ENCODE measurements at regions not wholly inside any gene's neighbourhood (a gene's known extent, or its start where the extent isn't known, plus 50 kb on each side); places are given as distances from the start of the nearest gene placed in this dataset.

GRCh38 chr2:165033402-165033801 lies 78.1 kb upstream of the SLC38A11 start:
- Histone ChIP-seq H3K18ac (ENCODE audit: low read depth in 1 of 2, low read length in 2 of 2) (no peak overlapping the region), H3K36me3 (ENCODE audit: control insufficient read depth in 1 of 2, insufficient read depth in 2 of 2, low read depth in 1 of 2, low read length in 2 of 2) (no peaks in the 10 kb centered on the region), H3K4me3 (ENCODE audit: insufficient read depth in 1 of 2, low read depth in 1 of 2, low read length in 2 of 2) (no peak overlapping the region), H3K27ac (ENCODE audit: low read length, poor library complexity, severe bottlenecking) (no peak overlapping the region), H2BK5ac (ENCODE audit: low read depth, low read length, poor library complexity, severe bottlenecking) (no peak overlapping the region), H3K4me1 (ENCODE audit: control insufficient read depth, insufficient read depth, low read depth, low read length) (no peaks in the 10 kb centered on the region), H3K4me2 (ENCODE audit: low read length, poor library complexity, severe bottlenecking) (no peak overlapping the region), H2AK5ac (ENCODE audit: low read length, severe bottlenecking) (no peak overlapping the region), H3K9ac (ENCODE audit: low read length) (no peak overlapping the region), H3K4ac (ENCODE audit: low read depth in 1 of 2, low read length in 2 of 2) (no peak overlapping the region), H3K14ac (ENCODE audit: low read length in 2 of 2) (no peak overlapping the region), H4K91ac (ENCODE audit: low read length) (no peak overlapping the region), H4K8ac (ENCODE audit: low read length) (no peak overlapping the region), H2BK15ac (ENCODE audit: low read depth, poor library complexity, severe bottlenecking) (no peak overlapping the region), H3K79me1 (replicated peaks; ENCODE audit: low read length, poor library complexity, severe bottlenecking) (no peaks in the 10 kb centered on the region), H3K9me3 (ENCODE audit: control insufficient read depth, low read length) (no peaks in the 10 kb centered on the region), H2AFZ (ENCODE audit: low read depth, low read length) (no peak overlapping the region), H3K23ac (ENCODE audit: low read length in 2 of 2) (no peak overlapping the region), H3K27me3 (ENCODE audit: control insufficient read depth in 1 of 2, insufficient read depth in 1 of 2, low read length in 2 of 2) (no peaks in the 10 kb centered on the region), H2BK12ac (ENCODE audit: low read length in 2 of 2) (no peak overlapping the region), H2BK120ac (ENCODE audit: low read depth, low read length) (no peak overlapping the region)
- WGBS = 100% methylated on average over 1 of the region's 2 CpGs
- no peak for DNase-seq

GRCh38 chr2:165032559-165032958 lies 77.2 kb upstream of the SLC38A11 start:
- Histone ChIP-seq H3K79me1 (replicated peaks; ENCODE audit: low read length, poor library complexity, severe bottlenecking) (no peaks in the 10 kb centered on the region), H2AFZ (ENCODE audit: low read depth, low read length) (no peak overlapping the region), H4K91ac (ENCODE audit: low read length) (no peak overlapping the region), H3K14ac (ENCODE audit: low read length in 2 of 2) (no peak overlapping the region), H3K4me1 (ENCODE audit: control insufficient read depth, insufficient read depth, low read depth, low read length) (no peaks in the 10 kb centered on the region), H2BK120ac (ENCODE audit: low read depth, low read length) (no peak overlapping the region), H4K8ac (ENCODE audit: low read length) (no peak overlapping the region), H3K23ac (ENCODE audit: low read length in 2 of 2) (no peak overlapping the region), H3K27ac (ENCODE audit: low read length, poor library complexity, severe bottlenecking) (no peak overlapping the region), H3K9me3 (ENCODE audit: control insufficient read depth, low read length) (no peaks in the 10 kb centered on the region), H3K4me2 (ENCODE audit: low read length, poor library complexity, severe bottlenecking) (no peak overlapping the region), H3K4ac (ENCODE audit: low read depth in 1 of 2, low read length in 2 of 2) (no peak overlapping the region), H3K18ac (ENCODE audit: low read depth in 1 of 2, low read length in 2 of 2) (no peak overlapping the region), H2BK5ac (ENCODE audit: low read depth, low read length, poor library complexity, severe bottlenecking) (no peak overlapping the region), H3K4me3 (ENCODE audit: insufficient read depth in 1 of 2, low read depth in 1 of 2, low read length in 2 of 2) (no peak overlapping the region), H3K27me3 (ENCODE audit: control insufficient read depth in 1 of 2, insufficient read depth in 1 of 2, low read length in 2 of 2) (no peaks in the 10 kb centered on the region), H2BK12ac (ENCODE audit: low read length in 2 of 2) (no peak overlapping the region), H2AK5ac (ENCODE audit: low read length, severe bottlenecking) (no peak overlapping the region), H2BK15ac (ENCODE audit: low read depth, poor library complexity, severe bottlenecking) (no peak overlapping the region), H3K36me3 (ENCODE audit: control insufficient read depth in 1 of 2, insufficient read depth in 2 of 2, low read depth in 1 of 2, low read length in 2 of 2) (no peaks in the 10 kb centered on the region), H3K9ac (ENCODE audit: low read length) (no peak overlapping the region)
- DNase-seq = no peak
- WGBS = 70% methylated on average over 2 of the region's 2 CpGs

- Histone ChIP-seq H2BK5ac (ENCODE audit: low read depth, low read length, poor library complexity, severe bottlenecking) (no peak overlapping the region), H3K4me3 (ENCODE audit: insufficient read depth in 1 of 2, low read depth in 1 of 2, low read length in 2 of 2) (no peak overlapping the region), H2AFZ (ENCODE audit: low read depth, low read length) (no peak overlapping the region), H3K4me1 (ENCODE audit: control insufficient read depth, insufficient read depth, low read depth, low read length) (no peaks in the 10 kb centered on the region), H3K23ac (ENCODE audit: low read length in 2 of 2) (no peak overlapping the region), H3K27me3 (ENCODE audit: control insufficient read depth in 1 of 2, insufficient read depth in 1 of 2, low read length in 2 of 2) (no peaks in the 10 kb centered on the region), H3K4me2 (ENCODE audit: low read length, poor library complexity, severe bottlenecking) (no peak overlapping the region), H3K9ac (ENCODE audit: low read length) (no peak overlapping the region), H2BK12ac (ENCODE audit: low read length in 2 of 2) (no peak overlapping the region), H3K18ac (ENCODE audit: low read depth in 1 of 2, low read length in 2 of 2) (no peak overlapping the region), H2BK120ac (ENCODE audit: low read depth, low read length) (no peak overlapping the region), H4K8ac (ENCODE audit: low read length) (no peak overlapping the region), H3K14ac (ENCODE audit: low read length in 2 of 2) (no peak overlapping the region), H3K36me3 (ENCODE audit: control insufficient read depth in 1 of 2, insufficient read depth in 2 of 2, low read depth in 1 of 2, low read length in 2 of 2) (no peaks in the 10 kb centered on the region), H3K27ac (ENCODE audit: low read length, poor library complexity, severe bottlenecking) (no peak overlapping the region), H3K79me1 (replicated peaks; ENCODE audit: low read length, poor library complexity, severe bottlenecking) (no peaks in the 10 kb centered on the region), H4K91ac (ENCODE audit: low read length) (no peak overlapping the region), H3K4ac (ENCODE audit: low read depth in 1 of 2, low read length in 2 of 2) (no peak overlapping the region), H2AK5ac (ENCODE audit: low read length, severe bottlenecking) (no peak overlapping the region), H2BK15ac (ENCODE audit: low read depth, poor library complexity, severe bottlenecking) (no peak overlapping the region), H3K9me3 (ENCODE audit: control insufficient read depth, low read length) (no peaks in the 10 kb centered on the region)
- 88% methylated on average over 1 of the region's 3 CpGs for WGBS
- no peak for DNase-seq
These were observed 68.9 kb upstream of the SLC38A11 start for GRCh38 chr2:165024199-165024598.

GRCh38 chr2:165022781-165023180 lies 67.5 kb upstream of the SLC38A11 start:
- H2AFZ ChIP-seq (ENCODE audit: low read depth, low read length) = no peak overlapping the region
- no peak overlapping the region for H3K4me2 ChIP-seq (ENCODE audit: low read length, poor library complexity, severe bottlenecking)
- H3K18ac ChIP-seq (ENCODE audit: low read depth in 1 of 2, low read length in 2 of 2) = no peak overlapping the region
- 100% methylated on average over 2 of the region's 6 CpGs for WGBS
- no peak overlapping the region for H2AK5ac ChIP-seq (ENCODE audit: low read length, severe bottlenecking)
- H4K8ac ChIP-seq (ENCODE audit: low read length) = no peak overlapping the region
- no peak overlapping the region for H3K23ac ChIP-seq (ENCODE audit: low read length in 2 of 2)
- no peaks in the 10 kb centered on the region for H3K79me1 ChIP-seq (replicated peaks; ENCODE audit: low read length, poor library complexity, severe bottlenecking)
- peaks cover 0 to under 1% of the 10 kb centered on the region in 2 experiments for H3K27me3 ChIP-seq (ENCODE audit: control insufficient read depth in 1 of 2, insufficient read depth in 1 of 2, low read length in 2 of 2)
- no peak overlapping the region for H2BK15ac ChIP-seq (ENCODE audit: low read depth, poor library complexity, severe bottlenecking)
- no peak for DNase-seq
- no peaks in the 10 kb centered on the region for H3K9me3 ChIP-seq (ENCODE audit: control insufficient read depth, low read length)
- H3K4me1 ChIP-seq (ENCODE audit: control insufficient read depth, insufficient read depth, low read depth, low read length) = no peaks in the 10 kb centered on the region
- H2BK12ac ChIP-seq (ENCODE audit: low read length in 2 of 2) = no peak overlapping the region
- no peaks in the 10 kb centered on the region for H3K36me3 ChIP-seq (ENCODE audit: control insufficient read depth in 1 of 2, insufficient read depth in 2 of 2, low read depth in 1 of 2, low read length in 2 of 2)
- no peak overlapping the region for H4K91ac ChIP-seq (ENCODE audit: low read length)
- no peak overlapping the region for H3K27ac ChIP-seq (ENCODE audit: low read length, poor library complexity, severe bottlenecking)
- no peak overlapping the region for H2BK120ac ChIP-seq (ENCODE audit: low read depth, low read length)
- H3K4me3 ChIP-seq (ENCODE audit: insufficient read depth in 1 of 2, low read depth in 1 of 2, low read length in 2 of 2) = no peak overlapping the region
- H3K14ac ChIP-seq (ENCODE audit: low read length in 2 of 2) = no peak overlapping the region
- H3K4ac ChIP-seq (ENCODE audit: low read depth in 1 of 2, low read length in 2 of 2) = no peak overlapping the region
- no peak overlapping the region for H2BK5ac ChIP-seq (ENCODE audit: low read depth, low read length, poor library complexity, severe bottlenecking)
- no peak overlapping the region for H3K9ac ChIP-seq (ENCODE audit: low read length)

All from mesenchymal stem cell (in vitro differentiated cells and primary cell).